ENCODE measurements at regions not wholly inside any gene's neighbourhood (a gene's known extent, or its start where the extent isn't known, plus 50 kb on each side); places are given as distances from the start of the nearest gene placed in this dataset.
"Not testable (repeated sequence)": the region's sequence is repeated elsewhere in the genome, so short reads cannot be mapped to it uniquely, and the experiment has no call there.

- no peak for DNase-seq
These were observed 268.7 kb upstream of the ATP5MC3 start for GRCh38 chr2:175450029-175450760.

DNA sequence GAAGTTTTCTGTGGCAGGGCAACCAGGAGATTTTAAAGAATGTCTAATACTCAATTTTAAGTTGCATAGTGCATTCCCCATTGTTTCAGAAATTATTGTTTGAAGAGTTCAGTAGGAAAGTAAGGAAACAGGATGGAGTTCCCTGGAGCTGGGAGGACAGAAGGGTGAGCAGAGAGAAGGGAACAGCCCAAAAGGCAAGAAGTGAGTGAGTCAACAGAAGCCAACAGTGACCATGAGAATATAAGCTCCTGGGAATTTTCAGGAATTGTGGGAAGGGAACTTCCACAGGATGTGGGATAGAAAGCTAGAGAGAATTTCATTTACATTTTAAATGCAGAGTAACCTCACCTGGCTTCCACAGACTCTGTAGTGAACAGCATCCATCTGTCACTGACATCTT, 268.1 kb upstream of the ATP5MC3 start:
- no peak for DNase-seq

DNA sequence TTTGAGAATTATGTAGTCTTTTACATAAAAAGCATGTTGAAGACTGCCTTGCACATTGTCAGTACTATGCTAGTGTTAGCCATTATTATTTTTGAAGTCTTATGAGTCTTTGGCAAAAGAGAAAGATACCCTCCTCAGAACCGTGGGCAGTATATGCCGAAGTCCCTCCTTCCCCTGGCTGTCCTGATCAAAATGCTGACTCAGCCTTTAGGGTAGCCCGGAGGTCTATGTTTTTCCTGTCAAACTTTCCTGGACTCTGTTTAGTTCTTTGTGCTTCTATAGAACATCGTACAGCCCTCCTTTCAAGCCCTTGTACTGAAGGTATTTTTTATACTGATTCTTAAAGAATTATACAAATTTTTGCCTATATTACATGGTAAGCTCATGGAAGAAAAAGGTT, 264.7 kb upstream of the ATP5MC3 start:
- no peak for DNase-seq

DNA sequence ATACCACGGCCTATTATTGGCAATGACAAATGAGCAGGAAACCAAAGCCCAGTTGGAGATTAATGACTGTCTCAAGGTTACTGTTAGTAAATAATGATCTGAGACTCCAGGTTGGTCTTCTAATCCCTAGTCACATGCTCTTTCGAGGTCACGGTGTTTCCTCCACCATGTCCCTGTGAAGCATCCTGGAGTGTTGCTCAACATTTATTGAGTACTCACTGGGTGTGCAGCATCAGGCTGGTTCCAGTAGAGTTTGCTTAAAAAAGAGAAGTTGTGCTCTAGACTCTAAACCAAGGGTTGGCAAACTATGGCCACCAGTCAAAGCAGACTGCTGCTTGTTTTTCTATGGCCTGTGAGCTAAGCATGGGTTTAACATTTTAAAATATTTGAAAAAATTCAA, 263.8 kb upstream of the ATP5MC3 start:
- DNase-seq, result no peak

DNA sequence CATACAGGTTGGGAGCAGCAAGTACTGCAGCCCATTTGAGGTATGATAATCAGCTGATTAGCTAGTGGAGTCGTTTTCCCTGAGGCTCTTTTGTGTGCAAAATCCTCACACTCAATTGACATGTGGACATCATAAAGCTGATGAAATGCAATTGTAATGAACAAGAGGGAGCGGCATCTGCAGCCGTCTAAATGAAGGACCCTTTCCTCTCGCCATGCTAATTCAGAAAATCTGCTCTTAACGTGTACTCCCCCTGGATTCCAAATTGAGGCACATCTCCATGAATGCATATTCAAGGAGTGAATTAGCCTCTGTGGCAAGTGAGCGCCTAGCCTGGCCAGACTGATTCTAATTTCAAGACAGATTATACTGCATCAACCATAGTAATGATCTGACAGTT, 260.9 kb upstream of the ATP5MC3 start:
- no peak for DNase-seq

GRCh38 chr2:175441181-175441761, 259.8 kb upstream of the ATP5MC3 start:
- DNase-seq, result no peak

DNA sequence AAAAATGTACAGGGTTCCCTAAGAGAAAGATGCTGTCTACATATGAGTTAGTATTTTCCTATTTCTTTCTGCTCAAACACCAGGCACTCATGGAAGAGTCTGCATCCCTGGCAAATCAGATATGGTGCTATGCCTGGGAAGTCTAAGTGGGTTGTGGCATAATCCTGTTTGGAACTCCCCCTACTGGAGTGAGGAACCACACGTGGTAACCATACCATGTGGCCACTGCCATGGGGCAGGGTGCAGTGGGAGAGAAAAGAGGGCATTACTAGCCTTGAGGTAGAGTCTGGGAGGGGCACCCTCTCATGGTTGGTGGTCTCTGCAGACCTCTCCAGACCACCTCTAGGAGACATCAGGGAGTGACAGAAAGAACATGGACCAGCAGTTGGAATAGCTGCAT, 257.9 kb upstream of the ATP5MC3 start:
- no peak for DNase-seq

- DNase-seq, result no peak
These were observed 255.7 kb upstream of the ATP5MC3 start for GRCh38 chr2:175437167-175437566.

- no peak for DNase-seq
These were observed 254.6 kb upstream of the ATP5MC3 start for GRCh38 chr2:175436076-175436475.

DNA sequence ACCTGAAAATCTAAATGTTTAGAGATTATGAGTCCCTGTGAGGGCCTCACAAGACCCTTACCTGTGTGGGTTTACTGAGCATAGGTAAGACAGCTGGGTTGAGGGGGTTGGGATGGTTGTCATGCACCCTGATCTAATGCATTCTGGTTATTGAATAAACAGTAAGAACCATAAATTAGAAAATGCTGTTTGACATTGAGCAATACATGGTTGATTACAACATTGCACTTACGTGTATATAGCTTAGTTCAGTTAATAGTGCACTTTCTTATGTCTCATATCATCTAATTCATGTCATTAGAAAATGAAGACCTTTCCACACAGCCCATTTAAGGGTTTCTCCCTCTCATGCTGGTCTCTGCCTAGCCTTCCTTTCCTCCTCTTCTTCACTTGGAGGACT, 253.5 kb upstream of the ATP5MC3 start:
- no peak for DNase-seq

- no peak for DNase-seq
These were observed 251.3 kb upstream of the ATP5MC3 start for GRCh38 chr2:175432793-175433192.

- DNase-seq, result no peak
These were observed 250.5 kb upstream of the ATP5MC3 start for GRCh38 chr2:175432021-175432420.

GRCh38 chr2:175431101-175431946, 249.8 kb upstream of the ATP5MC3 start:
- no peak for DNase-seq

GRCh38 chr2:175430236-175430635, 248.7 kb upstream of the ATP5MC3 start:
- no peak for DNase-seq

DNA sequence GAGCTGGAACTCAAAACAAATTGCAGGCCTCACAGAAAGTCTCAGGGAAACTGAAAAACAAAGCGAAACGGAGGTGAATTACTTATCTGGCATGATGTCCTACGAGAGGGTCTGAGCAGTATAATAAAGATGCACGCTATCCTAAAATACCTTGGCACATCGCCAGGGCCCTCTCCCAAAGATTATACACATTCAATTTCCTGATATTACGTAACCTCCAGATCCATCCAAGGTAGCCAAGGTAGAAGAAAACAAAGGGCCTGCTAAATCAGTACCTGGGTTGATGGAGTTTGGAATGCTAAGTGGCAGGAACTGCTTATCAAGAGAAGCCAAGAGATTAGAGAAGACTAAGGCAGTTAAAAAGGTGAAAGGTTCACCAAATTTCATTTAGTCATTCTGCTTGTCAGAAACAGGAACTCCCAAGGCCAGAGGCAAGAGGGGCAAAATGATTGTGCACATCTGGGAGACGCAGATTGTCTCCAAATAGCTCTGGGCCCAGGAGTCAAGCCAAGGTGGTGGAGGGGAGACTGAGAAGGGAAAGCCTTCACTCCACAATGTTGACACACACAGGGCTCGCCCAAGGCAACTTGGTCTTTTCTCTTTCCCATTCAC, 236.8 kb upstream of the ATP5MC3 start:
- no peak for DNase-seq

- DNase-seq, result no peak
These were observed 233.5 kb upstream of the ATP5MC3 start for GRCh38 chr2:175414882-175415487.

DNA sequence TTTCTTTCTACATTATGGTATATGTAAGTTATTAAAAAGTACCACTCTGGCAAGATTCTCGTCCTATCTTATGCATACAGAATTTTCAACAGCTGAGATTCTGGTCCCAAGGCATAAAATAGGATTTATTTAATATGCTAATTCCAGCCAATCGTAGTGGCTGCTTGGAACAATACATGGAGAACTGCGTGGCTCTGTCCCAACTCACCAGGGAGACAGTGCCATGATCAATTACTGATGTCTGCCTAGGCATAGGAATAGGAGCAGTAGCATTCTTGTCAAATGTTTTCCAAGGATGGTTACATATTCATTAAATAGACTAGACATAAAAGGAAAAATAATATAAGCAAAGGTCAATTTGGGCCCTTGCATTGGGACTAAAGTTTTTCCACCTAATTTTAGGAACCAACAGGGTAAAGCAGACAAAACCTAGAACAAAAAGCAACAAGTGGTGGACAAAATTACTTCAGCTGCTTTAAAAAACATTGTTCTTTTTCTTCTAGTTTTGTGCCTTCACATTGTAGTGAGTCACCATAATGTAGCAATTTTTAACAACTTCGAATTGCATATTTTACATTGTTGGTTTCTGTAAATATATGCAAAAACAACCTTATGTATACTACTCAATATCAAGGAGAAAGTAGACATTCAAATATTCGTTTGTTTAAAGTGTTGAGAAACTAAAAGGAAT, 232.8 kb upstream of the ATP5MC3 start:
- no peak for DNase-seq

DNA sequence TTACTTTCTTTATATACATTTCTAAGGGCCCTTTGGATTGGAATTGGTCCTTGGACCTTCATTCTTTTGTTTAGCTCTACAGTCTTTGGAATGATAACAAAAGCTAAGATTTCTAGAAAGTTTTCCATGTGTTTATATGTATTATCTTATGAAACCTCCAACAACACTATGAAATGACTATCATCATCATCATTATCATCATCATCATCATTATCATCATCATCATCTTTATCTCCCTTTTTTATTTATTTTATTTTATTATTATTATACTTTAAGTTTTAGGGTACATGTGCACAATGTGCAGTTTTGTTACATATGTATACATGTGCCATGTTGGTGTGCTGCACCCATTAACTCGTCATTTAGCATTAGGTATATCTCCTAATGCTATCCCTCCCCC, 229.4 kb upstream of the ATP5MC3 start:
- DNase-seq, result not testable (repeated sequence)

DNA sequence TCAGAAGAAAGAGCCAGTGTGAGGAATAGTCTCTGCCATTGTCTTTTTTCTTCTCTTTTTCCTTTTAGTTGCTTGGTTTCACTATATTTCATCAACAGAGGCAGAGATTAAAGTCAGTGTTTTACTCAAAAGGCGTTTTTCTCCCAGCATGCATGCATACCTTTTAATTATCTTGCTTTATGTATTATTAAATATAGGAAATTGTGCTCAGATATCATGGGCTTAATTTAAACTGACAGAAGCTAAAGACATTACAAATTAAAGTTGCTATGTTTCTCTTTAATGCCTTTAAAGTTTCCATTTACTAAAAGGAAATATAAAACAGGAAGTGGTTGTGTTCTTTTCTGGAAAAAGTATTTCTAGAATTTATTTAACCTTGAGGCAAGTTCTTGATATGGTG, 223.3 kb upstream of the ATP5MC3 start:
- DNase-seq, result no peak

DNA sequence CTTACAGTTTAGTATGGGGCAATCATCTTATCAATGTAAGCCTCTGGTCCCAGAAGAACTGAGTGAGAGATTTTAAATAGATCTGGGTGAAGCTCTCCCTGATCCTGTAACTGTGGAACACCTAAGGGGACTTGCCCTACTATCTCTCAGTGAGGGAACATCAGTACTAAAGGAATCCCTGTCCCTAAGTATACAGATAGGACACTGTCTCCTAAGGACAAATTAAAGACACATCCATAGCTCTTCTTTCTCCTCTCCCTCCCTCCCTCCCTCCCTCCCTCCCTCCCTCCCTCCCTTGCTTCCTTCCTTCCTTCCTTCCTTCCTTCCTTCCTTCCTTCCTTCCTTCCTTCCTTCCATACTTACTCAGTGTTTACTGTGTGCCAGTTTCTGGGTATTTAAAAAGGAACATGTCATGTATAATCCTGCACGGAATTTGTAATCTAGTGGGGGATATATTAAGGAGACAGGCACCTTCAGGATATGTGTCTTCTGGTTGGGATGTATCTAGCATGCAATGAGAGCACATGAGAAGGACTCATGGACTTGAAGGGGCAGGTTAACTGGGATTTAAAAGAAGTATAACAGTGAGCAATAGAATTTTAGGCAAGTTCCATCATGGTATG, 222.2 kb upstream of the ATP5MC3 start:
- no peak for DNase-seq

DNA sequence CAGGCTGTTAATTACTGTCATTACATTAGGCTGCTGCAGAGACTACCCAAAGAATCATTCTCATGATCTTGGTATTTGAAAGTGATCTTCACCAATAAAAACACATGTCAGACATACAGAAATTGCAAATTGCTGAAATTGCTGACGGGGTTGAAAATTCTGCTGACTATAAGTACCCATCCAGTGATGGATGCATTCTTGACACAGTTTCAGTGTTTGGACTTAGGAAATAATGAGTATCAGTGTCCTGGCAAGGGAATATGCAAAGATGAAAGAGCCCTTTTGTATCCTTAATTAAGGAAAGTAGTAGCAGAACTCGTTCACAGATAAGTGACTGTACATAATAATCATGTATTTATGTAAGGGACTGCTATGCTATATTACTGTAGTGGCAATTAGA, 221.1 kb upstream of the ATP5MC3 start:
- DNase-seq, result no peak

DNA sequence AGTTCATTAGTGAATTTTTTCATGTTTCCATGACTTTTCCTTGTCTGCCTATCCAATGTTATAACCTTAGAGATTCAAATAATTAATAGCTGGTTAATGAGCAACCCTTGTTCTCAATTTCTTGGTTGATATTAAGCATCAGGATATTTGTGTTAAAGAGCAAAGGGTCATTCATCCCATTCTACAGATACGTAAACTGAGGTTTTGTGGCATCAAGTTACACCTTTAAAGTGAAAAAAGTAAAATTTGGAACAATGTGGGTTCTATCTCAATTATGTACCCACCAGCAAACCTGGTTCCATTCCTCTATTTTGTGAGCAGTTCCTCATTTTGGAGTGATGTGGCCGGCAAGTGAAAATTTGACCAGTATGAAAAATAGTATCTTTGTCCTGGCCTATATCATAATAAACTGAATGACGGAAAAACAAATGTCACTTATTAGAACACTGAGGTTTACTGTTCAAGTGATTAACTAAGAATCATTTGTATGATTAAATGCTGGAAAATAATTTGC, 220.5 kb upstream of the ATP5MC3 start:
- DNase-seq, result no peak
